ENCODE measurements at regions not wholly inside any gene's neighbourhood (a gene's known extent, or its start where the extent isn't known, plus 50 kb on each side); places are given as distances from the start of the nearest gene placed in this dataset.

- DNase-seq (ENCODE audit: low spot score): no peak
- Mint-ChIP-seq H3K27me3 (ENCODE audit: low read depth) (peaks cover 3% of the 10 kb centered on the region), H3K4me3 (ENCODE audit: unreplicated experiment) (no peak overlapping the region), H3K9me3 (ENCODE audit: low read depth) (no peaks in the 10 kb centered on the region), H3K4me1 (ENCODE audit: low read depth) (no peaks in the 10 kb centered on the region), H3K27ac (ENCODE audit: unreplicated experiment) (no peak overlapping the region), H3K36me3 (ENCODE audit: low read depth) (no peaks in the 10 kb centered on the region)
- TF ChIP-seq, protein P1, sequence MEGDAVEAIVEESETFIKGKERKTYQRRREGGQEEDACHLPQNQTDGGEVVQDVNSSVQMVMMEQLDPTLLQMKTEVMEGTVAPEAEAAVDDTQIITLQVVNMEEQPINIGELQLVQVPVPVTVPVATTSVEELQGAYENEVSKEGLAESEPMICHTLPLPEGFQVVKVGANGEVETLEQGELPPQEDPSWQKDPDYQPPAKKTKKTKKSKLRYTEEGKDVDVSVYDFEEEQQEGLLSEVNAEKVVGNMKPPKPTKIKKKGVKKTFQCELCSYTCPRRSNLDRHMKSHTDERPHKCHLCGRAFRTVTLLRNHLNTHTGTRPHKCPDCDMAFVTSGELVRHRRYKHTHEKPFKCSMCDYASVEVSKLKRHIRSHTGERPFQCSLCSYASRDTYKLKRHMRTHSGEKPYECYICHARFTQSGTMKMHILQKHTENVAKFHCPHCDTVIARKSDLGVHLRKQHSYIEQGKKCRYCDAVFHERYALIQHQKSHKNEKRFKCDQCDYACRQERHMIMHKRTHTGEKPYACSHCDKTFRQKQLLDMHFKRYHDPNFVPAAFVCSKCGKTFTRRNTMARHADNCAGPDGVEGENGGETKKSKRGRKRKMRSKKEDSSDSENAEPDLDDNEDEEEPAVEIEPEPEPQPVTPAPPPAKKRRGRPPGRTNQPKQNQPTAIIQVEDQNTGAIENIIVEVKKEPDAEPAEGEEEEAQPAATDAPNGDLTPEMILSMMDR (IDR thresholded peaks at IDR 0.05): no peak
Observed at GRCh38 chr9:23079798-23080197, 633.2 kb downstream of the DMRTA1 start.

- no peaks in the 10 kb centered on the region for H3K4me1 Mint-ChIP-seq (ENCODE audit: low read depth)
- no peak overlapping the region for H3K27ac Mint-ChIP-seq (ENCODE audit: unreplicated experiment)
- H3K27me3 Mint-ChIP-seq (ENCODE audit: low read depth): peaks cover 3% of the 10 kb centered on the region
- DNase-seq (ENCODE audit: low spot score): no peak
- peaks cover 2% of the 10 kb centered on the region for H3K9me3 Mint-ChIP-seq (ENCODE audit: low read depth)
- no peaks in the 10 kb centered on the region for H3K36me3 Mint-ChIP-seq (ENCODE audit: low read depth)
- no peak overlapping the region for H3K4me3 Mint-ChIP-seq (ENCODE audit: unreplicated experiment)
- TF ChIP-seq, protein P1 (IDR thresholded peaks at IDR 0.05): no peak
Observed at GRCh38 chr9:23081377-23081776, 634.8 kb downstream of the DMRTA1 start.

GRCh38 chr9:23088932-23089364 lies 642.3 kb downstream of the DMRTA1 start:
- no peak for DNase-seq (ENCODE audit: low spot score)
- peaks cover 4% of the 10 kb centered on the region for H3K27me3 Mint-ChIP-seq (ENCODE audit: low read depth)
- TF ChIP-seq, protein P1 (IDR thresholded peaks at IDR 0.05): peak; percentile 36
- no peaks in the 10 kb centered on the region for H3K36me3 Mint-ChIP-seq (ENCODE audit: low read depth)
- no peaks in the 10 kb centered on the region for H3K4me1 Mint-ChIP-seq (ENCODE audit: low read depth)
- H3K9me3 Mint-ChIP-seq (ENCODE audit: low read depth): peaks cover 2% of the 10 kb centered on the region
- H3K27ac Mint-ChIP-seq (ENCODE audit: unreplicated experiment): no peak overlapping the region
- no peak overlapping the region for H3K4me3 Mint-ChIP-seq (ENCODE audit: unreplicated experiment)

DNA sequence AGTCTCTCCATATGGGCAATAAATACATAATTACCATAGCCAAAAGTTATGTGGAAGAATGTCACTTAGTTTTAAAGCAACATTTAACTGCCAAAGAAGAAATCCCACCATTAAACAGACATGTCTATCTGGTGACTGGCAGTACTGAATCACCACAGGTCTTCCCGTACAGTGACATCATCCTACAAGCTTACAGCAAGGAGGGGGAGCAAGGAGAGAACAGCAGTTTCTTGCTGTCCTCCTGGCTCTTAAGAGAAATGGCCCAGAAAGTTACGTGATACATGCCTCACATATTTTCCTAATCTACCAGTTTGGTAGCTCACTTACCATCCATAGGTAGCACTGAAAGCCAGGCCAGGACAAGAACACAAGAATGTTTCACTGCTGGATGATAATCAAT lies 671.0 kb downstream of the DMRTA1 start:
- no peak overlapping the region for H3K27ac Mint-ChIP-seq (ENCODE audit: unreplicated experiment)

DNA sequence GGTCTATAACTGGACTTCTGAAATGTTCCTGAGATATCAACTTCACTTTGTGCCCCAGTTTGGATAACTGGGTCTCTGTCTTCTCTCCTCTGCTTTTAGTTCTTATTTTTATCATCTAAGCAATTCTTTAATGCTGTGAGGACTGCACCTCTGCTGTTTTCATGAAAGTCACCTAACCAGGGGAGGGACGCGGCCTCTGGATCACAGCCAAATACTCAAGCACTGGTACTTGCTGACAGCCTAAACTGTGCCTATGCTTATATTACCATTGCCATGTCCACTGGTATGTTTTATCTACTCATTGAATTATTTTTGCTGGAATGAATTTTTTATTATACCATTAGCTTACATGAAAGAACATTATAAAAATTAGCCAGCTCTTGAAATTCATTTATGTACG lies 674.0 kb downstream of the DMRTA1 start:
- H3K4me1 Mint-ChIP-seq (ENCODE audit: low read depth): no peaks in the 10 kb centered on the region
- H3K27ac Mint-ChIP-seq (ENCODE audit: unreplicated experiment): no peak overlapping the region
- no peak overlapping the region for H3K4me3 Mint-ChIP-seq (ENCODE audit: unreplicated experiment)
- H3K9me3 Mint-ChIP-seq (ENCODE audit: low read depth): no peaks in the 10 kb centered on the region
- no peaks in the 10 kb centered on the region for H3K36me3 Mint-ChIP-seq (ENCODE audit: low read depth)
- no peak for DNase-seq (ENCODE audit: low spot score)
- H3K27me3 Mint-ChIP-seq (ENCODE audit: low read depth): peaks cover 3% of the 10 kb centered on the region
- TF ChIP-seq, protein P1 (IDR thresholded peaks at IDR 0.05): no peak

More for the DNA sequence above, 671.0 kb downstream of the DMRTA1 start:
- H3K4me1 Mint-ChIP-seq (ENCODE audit: low read depth): no peaks in the 10 kb centered on the region
- TF ChIP-seq, protein P1 (IDR thresholded peaks at IDR 0.05): no peak
- H3K4me3 Mint-ChIP-seq (ENCODE audit: unreplicated experiment): no peak overlapping the region
- no peaks in the 10 kb centered on the region for H3K9me3 Mint-ChIP-seq (ENCODE audit: low read depth)
- no peaks in the 10 kb centered on the region for H3K36me3 Mint-ChIP-seq (ENCODE audit: low read depth)
- H3K27me3 Mint-ChIP-seq (ENCODE audit: low read depth): peaks cover 3% of the 10 kb centered on the region
- DNase-seq (ENCODE audit: low spot score): no peak
